ENCODE measurements at regions not wholly inside any gene's neighbourhood (a gene's known extent, or its start where the extent isn't known, plus 50 kb on each side); places are given as distances from the start of the nearest gene placed in this dataset.

DNA sequence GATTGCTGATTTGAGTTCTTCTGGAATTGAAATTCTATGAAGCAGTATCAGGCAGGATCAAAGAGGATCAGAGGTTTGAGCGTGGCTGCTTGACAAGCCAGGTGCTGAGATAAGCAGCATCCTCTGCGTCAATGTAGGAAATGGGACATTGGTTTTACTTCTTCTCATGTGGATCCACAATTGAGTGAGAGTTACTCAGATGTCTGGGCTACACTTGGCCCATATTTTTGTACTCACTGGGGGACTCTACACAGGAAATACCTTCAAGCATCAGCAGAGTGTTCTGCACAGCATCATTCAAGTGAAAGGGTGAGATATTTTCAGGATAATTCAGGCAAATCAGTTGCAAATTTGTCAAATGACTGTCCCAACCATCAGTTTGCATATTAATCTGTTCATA, 613.9 kb upstream of the ARID1B start:
- DNase-seq (ENCODE audit: low read depth in 1 of 2, low spot score in 1 of 2) = no peak
- TF ChIP-seq GABPA (IDR thresholded peaks at IDR 0.05; ENCODE audit: low read depth) (no peak), CTCF (IDR thresholded peaks at IDR 0.05; ENCODE audit: insufficient read depth, low read length) (no peak), SPI1 (IDR thresholded peaks at IDR 0.05; ENCODE audit: borderline replicate concordance, low read depth) (no peak), POLR2AphosphoS5 (IDR thresholded peaks at IDR 0.05; ENCODE audit: low read depth) (no peak), REST (IDR thresholded peaks at IDR 0.05; ENCODE audit: insufficient replicate concordance, low read depth) (no peak)
- H3K27ac ChIP-seq (replicated peaks) = no peak overlapping the region
- no peak overlapping the region for H3K4me3 ChIP-seq (replicated peaks; ENCODE audit: insufficient read depth, low read length)
- H3K27me3 ChIP-seq (ENCODE audit: insufficient read depth, poor library complexity, severe bottlenecking) = no peaks in the 10 kb centered on the region

DNA sequence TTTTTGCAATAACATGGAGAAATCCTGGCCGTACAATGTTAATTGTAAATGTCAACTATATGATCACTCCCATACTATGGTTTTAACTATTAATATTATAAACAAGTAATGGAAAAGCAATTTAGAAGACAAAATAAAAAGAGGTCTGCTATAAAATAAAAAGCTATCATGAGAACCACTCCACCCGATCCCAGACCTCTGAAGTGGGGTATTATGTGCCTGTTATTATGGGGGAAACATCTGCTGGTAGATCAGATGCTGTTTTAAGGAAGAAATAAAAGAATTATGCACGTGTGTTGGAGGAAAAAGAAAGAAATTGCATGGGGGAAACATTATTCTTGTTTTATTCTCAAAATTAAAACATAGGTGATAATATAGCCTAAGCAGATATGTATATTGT, 615.7 kb upstream of the ARID1B start:
- TF ChIP-seq CTCF (IDR thresholded peaks at IDR 0.05; ENCODE audit: insufficient read depth, low read length) (no peak), POLR2AphosphoS5 (IDR thresholded peaks at IDR 0.05; ENCODE audit: low read depth) (no peak), SPI1 (IDR thresholded peaks at IDR 0.05; ENCODE audit: borderline replicate concordance, low read depth) (no peak), REST (IDR thresholded peaks at IDR 0.05; ENCODE audit: insufficient replicate concordance, low read depth) (no peak), GABPA (IDR thresholded peaks at IDR 0.05; ENCODE audit: low read depth) (no peak)
- Histone ChIP-seq H3K27ac (replicated peaks) (no peak overlapping the region), H3K27me3 (ENCODE audit: insufficient read depth, poor library complexity, severe bottlenecking) (no peaks in the 10 kb centered on the region), H3K4me3 (replicated peaks; ENCODE audit: insufficient read depth, low read length) (no peak overlapping the region)
- DNase-seq (ENCODE audit: low read depth in 1 of 2, low spot score in 1 of 2) = no peak

DNA sequence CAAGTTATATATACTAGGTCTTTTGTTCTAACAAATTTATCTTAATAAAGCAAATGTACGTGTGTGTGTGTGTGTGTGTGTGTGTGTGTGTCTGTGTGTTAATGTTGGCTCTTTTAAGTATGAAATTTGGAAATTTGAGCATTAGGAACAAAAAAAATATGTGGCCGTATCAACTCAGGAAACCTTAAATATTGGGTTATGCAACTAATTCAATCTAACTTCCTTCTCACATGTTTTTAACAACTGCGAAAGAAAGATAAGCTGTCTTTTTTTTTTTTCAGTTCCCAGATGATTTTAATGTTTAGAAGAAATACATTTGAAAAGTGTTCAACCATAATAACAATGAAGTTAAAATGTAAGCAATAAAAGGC, 616.4 kb upstream of the ARID1B start:
- Histone ChIP-seq H3K27me3 (ENCODE audit: insufficient read depth, poor library complexity, severe bottlenecking) (no peaks in the 10 kb centered on the region), H3K4me3 (replicated peaks; ENCODE audit: insufficient read depth, low read length) (no peak overlapping the region), H3K27ac (replicated peaks) (no peak overlapping the region)
- TF ChIP-seq GABPA (IDR thresholded peaks at IDR 0.05; ENCODE audit: low read depth) (no peak), POLR2AphosphoS5 (IDR thresholded peaks at IDR 0.05; ENCODE audit: low read depth) (no peak), SPI1 (IDR thresholded peaks at IDR 0.05; ENCODE audit: borderline replicate concordance, low read depth) (no peak), REST (IDR thresholded peaks at IDR 0.05; ENCODE audit: insufficient replicate concordance, low read depth) (no peak), CTCF (IDR thresholded peaks at IDR 0.05; ENCODE audit: insufficient read depth, low read length) (no peak)
- DNase-seq (ENCODE audit: low read depth in 1 of 2, low spot score in 1 of 2) = peak in 1 of 2 experiments; percentile 16
